Keratinocyte (primary cell): ENCODE measurements at regions not wholly inside any gene's neighbourhood (a gene's known extent, or its start where the extent isn't known, plus 50 kb on each side); places are given as distances from the start of the nearest gene placed in this dataset.

Experiments
- DNase-seq: peaks from one replicate; pipeline ENCODE4 v3.0.0-alpha.2; 2011; ENCODE audit warnings: low read depth, missing footprints, low spot score
- FAIRE-seq: peaks from 2 replicates; lab custom pipeline; 2011; peaks lifted over from hg19 to GRCh38; lab: Jason Lieb, UNC
- H2AFZ ChIP-seq: 2 replicates; pipeline ENCODE4 v1.6.0; 2012; ENCODE audit warnings: low read length, control low read depth, inconsistent platforms; ENCODE audit not compliant: control insufficient read depth
- H3K27ac ChIP-seq: 2 replicates; pipeline ENCODE4 v1.5.1; 2011; ENCODE audit warnings: low read length; ENCODE audit not compliant: control insufficient read depth, insufficient read depth
- H3K27me3 ChIP-seq: 3 replicates; pipeline ENCODE4 v1.6.0; 2011; ENCODE audit warnings: low read length; ENCODE audit not compliant: control insufficient read depth, insufficient read depth; ENCODE audit errors: extremely low read depth
- H3K36me3 ChIP-seq, 2 experiments: 2 replicates in 1 of 2; 3 replicates in 1 of 2; pipeline ENCODE4 v1.5.1; 2011; ENCODE audit warnings: low read length in 2 of 2, mild to moderate bottlenecking in 1 of 2; ENCODE audit not compliant: control insufficient read depth in 2 of 2, insufficient read depth in 2 of 2; ENCODE audit errors: extremely low read depth in 1 of 2
- H3K4me1 ChIP-seq: 3 replicates; pipeline ENCODE4 v1.5.1; 2011; ENCODE audit warnings: low read length; ENCODE audit not compliant: control insufficient read depth, insufficient read depth; ENCODE audit errors: extremely low read depth
- H3K4me2 ChIP-seq: 3 replicates; pipeline ENCODE4 v1.6.0; 2011; ENCODE audit warnings: low read depth, low read length; ENCODE audit not compliant: control insufficient read depth, insufficient read depth; ENCODE audit errors: extremely low read depth
- H3K4me3 ChIP-seq, 3 experiments: fragments of 200-600 bp in 1 of 3; sonication (generic) in 1 of 3; 2 replicates in 2 of 3; 3 replicates in 1 of 3; pipeline ENCODE4 v1.5.1; 2011 to 2016; ENCODE audit warnings: low read length in 3 of 3, mild to moderate bottlenecking in 3 of 3, control low read depth in 2 of 3, inconsistent platforms in 1 of 3, low read depth in 1 of 3, mixed read lengths in 1 of 3, mixed run types in 1 of 3, moderate library complexity in 1 of 3; ENCODE audit not compliant: control insufficient read depth in 2 of 3, insufficient read depth in 2 of 3; ENCODE audit errors: extremely low read depth in 1 of 3
- H3K79me2 ChIP-seq: 2 replicates; pipeline ENCODE4 v1.6.0; 2012; ENCODE audit warnings: low read length; ENCODE audit not compliant: control insufficient read depth, insufficient read depth
- H3K9ac ChIP-seq: 3 replicates; pipeline ENCODE4 v1.6.0; 2011; ENCODE audit warnings: low read length; ENCODE audit not compliant: control insufficient read depth, insufficient read depth; ENCODE audit errors: extremely low read depth
- H3K9me1 ChIP-seq: 3 replicates; pipeline ENCODE4 v1.6.0; 2011; ENCODE audit warnings: low read length; ENCODE audit not compliant: control insufficient read depth, insufficient read depth; ENCODE audit errors: extremely low read depth
- H3K9me3 ChIP-seq: 2 replicates; pipeline ENCODE4 v1.5.1; 2012; ENCODE audit warnings: low read depth, low read length; ENCODE audit not compliant: control insufficient read depth
- H4K20me1 ChIP-seq: 3 replicates; pipeline ENCODE4 v1.6.0; 2011; ENCODE audit warnings: low read length; ENCODE audit not compliant: control insufficient read depth, insufficient read depth; ENCODE audit errors: extremely low read depth
- CTCF ChIP-seq, 3 experiments: IDR thresholded peaks in 1 of 3; conservative IDR thresholded peaks in 1 of 3; optimal IDR thresholded peaks in 1 of 3; 2 replicates in 2 of 3; 3 replicates in 1 of 3; pipeline versions ENCODE3 to v1.5.1; 2011; ENCODE audit warnings: low read length in 3 of 3, mild to moderate bottlenecking in 3 of 3, moderate library complexity in 2 of 3, control low read depth in 1 of 3, inconsistent platforms in 1 of 3; ENCODE audit not compliant: insufficient read depth in 2 of 3; ENCODE audit errors: extremely low read depth in 1 of 3
- EZH2 ChIP-seq: IDR thresholded peaks from one replicate; pipeline ENCODE4 v1.6.1; 2012; ENCODE audit warnings: inconsistent platforms, mild to moderate bottlenecking, low read length, moderate library complexity
- dilution Hi-C: fragments of 300-500 bp; cut with MboI; formaldehyde crosslinking; loops from one replicate; pipeline ENCODE4 v1.7.0; 2020; ENCODE audit warnings: low sequenced_read_pairs; ENCODE audit not compliant: extremely low pct_ligation_motif_present

GRCh38 chr15:81432179-81432578 is 58.2 kb upstream of the TMC3 start:
- FAIRE-seq (no peak), DNase-seq (no peak)
- H3K9me1 ChIP-seq, result no peaks in the 10 kb centered on the region
- H3K79me2 ChIP-seq, result no peaks in the 10 kb centered on the region
- no peak overlapping the region for H3K4me2 ChIP-seq
- no peaks in the 10 kb centered on the region for H3K9me3 ChIP-seq
- H4K20me1 ChIP-seq, result no peaks in the 10 kb centered on the region
- H3K9ac ChIP-seq, result no peak overlapping the region
- no peaks in the 10 kb centered on the region for H3K36me3 ChIP-seq
- dilution Hi-C loops, result no loop called here
- no peaks in the 10 kb centered on the region for H3K27me3 ChIP-seq
- H2AFZ ChIP-seq, result no peak overlapping the region
- TF ChIP-seq CTCF (optimal IDR thresholded peaks at IDR 0.05 in 1 of 3, IDR thresholded peaks at IDR 0.05 in 1 of 3, conservative IDR thresholded peaks at IDR 0.05 in 1 of 3; ENCODE audit: extremely low read depth in 1 of 3, insufficient read depth in 2 of 3, low read length in 3 of 3) (no peak), EZH2 (no peak)
- H3K4me1 ChIP-seq, result peaks cover 7% of the 10 kb centered on the region
- H3K27ac ChIP-seq, result no peak overlapping the region
- no peak overlapping the region for H3K4me3 ChIP-seq

- H4K20me1 ChIP-seq, result no peaks in the 10 kb centered on the region
- FAIRE-seq (no peak), DNase-seq (no peak)
- dilution Hi-C loops, result no loop called here
- no peak overlapping the region for H3K9ac ChIP-seq
- H3K27me3 ChIP-seq, result no peaks in the 10 kb centered on the region
- no peak overlapping the region for H2AFZ ChIP-seq
- no peak overlapping the region for H3K4me2 ChIP-seq
- H3K36me3 ChIP-seq, result no peaks in the 10 kb centered on the region
- TF ChIP-seq EZH2, result no peak
- no peak for TF ChIP-seq CTCF (optimal IDR thresholded peaks at IDR 0.05 in 1 of 3, IDR thresholded peaks at IDR 0.05 in 1 of 3, conservative IDR thresholded peaks at IDR 0.05 in 1 of 3; ENCODE audit: extremely low read depth in 1 of 3, insufficient read depth in 2 of 3, low read length in 3 of 3)
- no peak overlapping the region for H3K27ac ChIP-seq
- no peaks in the 10 kb centered on the region for H3K4me1 ChIP-seq
- H3K9me1 ChIP-seq, result no peaks in the 10 kb centered on the region
- H3K4me3 ChIP-seq, result no peak overlapping the region
- H3K79me2 ChIP-seq, result no peaks in the 10 kb centered on the region
- no peaks in the 10 kb centered on the region for H3K9me3 ChIP-seq
These were observed 53.2 kb upstream of the TMC3 start for GRCh38 chr15:81427176-81427575.
